ENCODE measurements at regions not wholly inside any gene's neighbourhood (a gene's known extent, or its start where the extent isn't known, plus 50 kb on each side); places are given as distances from the start of the nearest gene placed in this dataset.
"Not testable (repeated sequence)": the region's sequence is repeated elsewhere in the genome, so short reads cannot be mapped to it uniquely, and the experiment has no call there.

- H3K4me1 ChIP-seq (ENCODE audit: control insufficient read depth, insufficient read depth, low read length), result peaks cover 6% of the 10 kb centered on the region
Observed at GRCh38 chr12:63013302-63013701, 78.4 kb upstream of the PPM1H start.

DNA sequence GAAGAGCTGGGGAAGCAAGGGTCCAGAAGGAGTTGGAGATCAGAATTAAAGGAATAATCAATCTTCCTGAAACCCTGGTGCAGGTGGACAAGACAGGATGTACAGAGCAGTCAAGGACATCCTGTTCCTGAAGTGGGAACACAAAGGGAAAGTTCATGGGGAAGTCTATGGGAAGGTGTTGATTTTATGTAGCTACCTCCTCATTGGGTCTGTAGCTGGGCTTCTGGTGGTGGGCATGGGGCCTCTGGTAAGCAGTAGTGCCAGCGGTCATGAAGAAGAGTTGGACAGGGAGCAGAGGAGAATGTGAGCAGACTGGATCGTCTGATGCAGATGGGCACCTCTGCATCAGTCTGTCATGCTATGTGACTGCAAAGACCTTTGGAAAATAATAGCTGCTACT is 75.7 kb upstream of the PPM1H start:
- peaks cover 3% of the 10 kb centered on the region for H3K27me3 ChIP-seq (ENCODE audit: control insufficient read depth, insufficient read depth, low read length)
- H3K9ac ChIP-seq (ENCODE audit: low read depth, low read length), result no peak overlapping the region
- no peaks in the 10 kb centered on the region for H3K36me3 ChIP-seq (ENCODE audit: insufficient read depth, low read length)
- H3K4me3 ChIP-seq (ENCODE audit: low read length), result no peak overlapping the region
- H3K4me1 ChIP-seq (ENCODE audit: control insufficient read depth, insufficient read depth, low read length), result no peaks in the 10 kb centered on the region
- H3K4me2 ChIP-seq (ENCODE audit: low read length), result no peak overlapping the region
- no peaks in the 10 kb centered on the region for H3K9me3 ChIP-seq (replicated peaks; ENCODE audit: low read length)

More at GRCh38 chr12:63013302-63013701, 78.4 kb upstream of the PPM1H start:
- Histone ChIP-seq H3K9me3 (replicated peaks; ENCODE audit: low read length) (no peaks in the 10 kb centered on the region), H3K4me3 (ENCODE audit: low read length) (no peak overlapping the region), H3K4me2 (ENCODE audit: low read length) (no peak overlapping the region), H3K27me3 (ENCODE audit: control insufficient read depth, insufficient read depth, low read length) (peaks cover 3% of the 10 kb centered on the region), H3K9ac (ENCODE audit: low read depth, low read length) (no peak overlapping the region), H3K36me3 (ENCODE audit: insufficient read depth, low read length) (no peaks in the 10 kb centered on the region)

DNA sequence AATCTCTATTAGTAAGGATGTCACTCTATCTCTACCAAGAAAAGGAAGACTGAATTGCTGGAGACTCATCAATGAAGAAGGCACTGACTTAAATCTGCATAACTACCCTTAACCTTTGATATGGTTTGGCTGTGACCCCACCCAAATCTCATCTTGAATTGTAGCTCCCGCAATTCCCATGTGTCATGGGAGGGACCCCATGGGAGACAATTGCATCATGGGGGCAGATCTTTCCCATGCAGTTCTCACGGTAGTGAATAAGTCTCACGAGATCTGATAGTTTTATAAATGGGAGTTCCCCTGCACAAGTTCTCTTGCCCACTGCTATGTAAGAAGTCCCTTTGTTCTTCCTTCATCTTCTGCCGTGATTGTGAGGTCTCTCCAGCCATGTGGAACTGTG is 73.4 kb upstream of the PPM1H start:
- Histone ChIP-seq H3K4me3 (ENCODE audit: low read length) (no peak overlapping the region), H3K36me3 (ENCODE audit: insufficient read depth, low read length) (no peaks in the 10 kb centered on the region), H3K9ac (ENCODE audit: low read depth, low read length) (no peak overlapping the region), H3K9me3 (replicated peaks; ENCODE audit: low read length) (no peaks in the 10 kb centered on the region), H3K4me1 (ENCODE audit: control insufficient read depth, insufficient read depth, low read length) (no peaks in the 10 kb centered on the region), H3K4me2 (ENCODE audit: low read length) (no peak overlapping the region), H3K27me3 (ENCODE audit: control insufficient read depth, insufficient read depth, low read length) (no peaks in the 10 kb centered on the region)

GRCh38 chr12:63007726-63008125 is 72.8 kb upstream of the PPM1H start:
- H3K4me2 ChIP-seq (ENCODE audit: low read length), result no peak overlapping the region
- H3K9me3 ChIP-seq (replicated peaks; ENCODE audit: low read length), result no peaks in the 10 kb centered on the region
- H3K4me3 ChIP-seq (ENCODE audit: low read length), result no peak overlapping the region
- no peaks in the 10 kb centered on the region for H3K27me3 ChIP-seq (ENCODE audit: control insufficient read depth, insufficient read depth, low read length)
- no peak overlapping the region for H3K9ac ChIP-seq (ENCODE audit: low read depth, low read length)
- no peaks in the 10 kb centered on the region for H3K36me3 ChIP-seq (ENCODE audit: insufficient read depth, low read length)
- H3K4me1 ChIP-seq (ENCODE audit: control insufficient read depth, insufficient read depth, low read length), result no peaks in the 10 kb centered on the region

DNA sequence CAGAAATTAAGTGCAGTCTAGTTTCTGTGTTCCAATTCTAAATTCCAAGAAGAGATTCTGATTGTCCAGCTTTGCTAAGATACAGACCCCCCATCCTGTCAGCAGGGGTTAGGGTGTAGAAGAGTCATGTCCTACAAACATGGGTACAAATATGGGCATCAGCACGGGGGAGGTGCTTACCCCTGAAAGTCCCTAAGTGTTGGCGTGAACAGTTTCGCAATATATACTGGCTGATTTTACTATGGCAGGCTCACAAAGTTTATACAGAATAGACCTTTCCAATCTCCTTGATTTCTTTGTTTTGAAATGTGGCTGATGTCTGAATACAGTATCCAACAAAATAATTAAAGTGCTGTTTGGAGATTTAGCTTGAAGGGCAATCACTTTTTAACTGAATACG is 71.6 kb upstream of the PPM1H start:
- Histone ChIP-seq H3K4me1 (ENCODE audit: control insufficient read depth, insufficient read depth, low read length) (no peaks in the 10 kb centered on the region), H3K27me3 (ENCODE audit: control insufficient read depth, insufficient read depth, low read length) (no peaks in the 10 kb centered on the region), H3K4me3 (ENCODE audit: low read length) (no peak overlapping the region), H3K36me3 (ENCODE audit: insufficient read depth, low read length) (no peaks in the 10 kb centered on the region), H3K4me2 (ENCODE audit: low read length) (no peak overlapping the region), H3K9me3 (replicated peaks; ENCODE audit: low read length) (no peaks in the 10 kb centered on the region), H3K9ac (ENCODE audit: low read depth, low read length) (no peak overlapping the region)

- H3K9ac ChIP-seq (ENCODE audit: low read depth, low read length), result no peak overlapping the region
- H3K4me1 ChIP-seq (ENCODE audit: control insufficient read depth, insufficient read depth, low read length), result no peaks in the 10 kb centered on the region
- H3K36me3 ChIP-seq (ENCODE audit: insufficient read depth, low read length), result no peaks in the 10 kb centered on the region
- no peaks in the 10 kb centered on the region for H3K9me3 ChIP-seq (replicated peaks; ENCODE audit: low read length)
- no peak overlapping the region for H3K4me3 ChIP-seq (ENCODE audit: low read length)
- H3K27me3 ChIP-seq (ENCODE audit: control insufficient read depth, insufficient read depth, low read length), result peaks cover 4% of the 10 kb centered on the region
- no peak overlapping the region for H3K4me2 ChIP-seq (ENCODE audit: low read length)
Observed at GRCh38 chr12:63005382-63005781, 70.4 kb upstream of the PPM1H start.

- H3K9ac ChIP-seq (ENCODE audit: low read depth, low read length), result no peak overlapping the region
- H3K27me3 ChIP-seq (ENCODE audit: control insufficient read depth, insufficient read depth, low read length), result peaks cover 17% of the 10 kb centered on the region
- no peaks in the 10 kb centered on the region for H3K4me1 ChIP-seq (ENCODE audit: control insufficient read depth, insufficient read depth, low read length)
- no peak overlapping the region for H3K4me2 ChIP-seq (ENCODE audit: low read length)
- no peak overlapping the region for H3K4me3 ChIP-seq (ENCODE audit: low read length)
- H3K9me3 ChIP-seq (replicated peaks; ENCODE audit: low read length), result no peaks in the 10 kb centered on the region
- no peaks in the 10 kb centered on the region for H3K36me3 ChIP-seq (ENCODE audit: insufficient read depth, low read length)
Observed at GRCh38 chr12:63003223-63003819, 68.4 kb upstream of the PPM1H start.

- not testable (repeated sequence) for H3K4me3 ChIP-seq (ENCODE audit: low read length); H3K36me3 ChIP-seq (ENCODE audit: insufficient read depth, low read length); H3K4me1 ChIP-seq (ENCODE audit: control insufficient read depth, insufficient read depth, low read length); H3K9ac ChIP-seq (ENCODE audit: low read depth, low read length); H3K9me3 ChIP-seq (replicated peaks; ENCODE audit: low read length); H3K4me2 ChIP-seq (ENCODE audit: low read length)
- peaks cover 19% of the 10 kb centered on the region for H3K27me3 ChIP-seq (ENCODE audit: control insufficient read depth, insufficient read depth, low read length)
Observed at GRCh38 chr12:63002059-63002458, 67.1 kb upstream of the PPM1H start.

GRCh38 chr12:62998454-62998853 is 63.5 kb upstream of the PPM1H start:
- Histone ChIP-seq H3K27me3 (ENCODE audit: control insufficient read depth, insufficient read depth, low read length) (peaks cover 19% of the 10 kb centered on the region), H3K4me2 (ENCODE audit: low read length) (no peak overlapping the region), H3K9me3 (replicated peaks; ENCODE audit: low read length) (no peaks in the 10 kb centered on the region), H3K4me3 (ENCODE audit: low read length) (no peak overlapping the region), H3K9ac (ENCODE audit: low read depth, low read length) (no peak overlapping the region), H3K36me3 (ENCODE audit: insufficient read depth, low read length) (no peaks in the 10 kb centered on the region), H3K4me1 (ENCODE audit: control insufficient read depth, insufficient read depth, low read length) (no peaks in the 10 kb centered on the region)

DNA sequence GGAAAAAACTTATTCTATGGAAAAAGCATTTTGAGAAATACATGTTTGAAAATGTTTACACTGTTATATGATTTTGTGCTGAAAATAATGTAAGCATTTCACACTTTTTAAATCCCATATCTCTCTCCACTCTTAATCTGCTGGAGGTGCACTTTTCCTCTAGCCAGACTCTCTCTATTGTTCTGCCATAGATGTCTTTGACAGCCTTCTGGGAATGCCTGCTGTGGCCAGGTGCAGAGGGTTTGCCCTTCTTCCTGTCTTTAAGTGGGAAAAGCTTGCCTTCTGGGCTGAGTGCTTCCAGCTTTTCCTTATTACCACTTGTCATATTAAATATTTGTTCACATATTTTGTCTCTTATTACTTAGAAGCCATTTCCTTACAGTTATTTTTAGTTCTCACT is 60.1 kb upstream of the PPM1H start:
- Histone ChIP-seq H3K36me3 (ENCODE audit: insufficient read depth, low read length) (no peaks in the 10 kb centered on the region), H3K9me3 (replicated peaks; ENCODE audit: low read length) (no peaks in the 10 kb centered on the region), H3K4me3 (ENCODE audit: low read length) (no peak overlapping the region), H3K4me1 (ENCODE audit: control insufficient read depth, insufficient read depth, low read length) (no peaks in the 10 kb centered on the region), H3K9ac (ENCODE audit: low read depth, low read length) (no peak overlapping the region), H3K4me2 (ENCODE audit: low read length) (no peak overlapping the region), H3K27me3 (ENCODE audit: control insufficient read depth, insufficient read depth, low read length) (peaks cover 14% of the 10 kb centered on the region)

- H3K4me1 ChIP-seq (ENCODE audit: control insufficient read depth, insufficient read depth, low read length), result no peaks in the 10 kb centered on the region
- no peak overlapping the region for H3K4me2 ChIP-seq (ENCODE audit: low read length)
- H3K9me3 ChIP-seq (replicated peaks; ENCODE audit: low read length), result no peaks in the 10 kb centered on the region
- H3K36me3 ChIP-seq (ENCODE audit: insufficient read depth, low read length), result no peaks in the 10 kb centered on the region
- no peak overlapping the region for H3K4me3 ChIP-seq (ENCODE audit: low read length)
- H3K27me3 ChIP-seq (ENCODE audit: control insufficient read depth, insufficient read depth, low read length), result no peaks in the 10 kb centered on the region
- H3K9ac ChIP-seq (ENCODE audit: low read depth, low read length), result no peak overlapping the region
Observed at GRCh38 chr12:62986844-62987243, 51.9 kb upstream of the PPM1H start.
